Esophagus muscularis mucosa (tissue), 3 donors: ENCODE measurements at regions not wholly inside any gene's neighbourhood (a gene's known extent, or its start where the extent isn't known, plus 50 kb on each side); places are given as distances from the start of the nearest gene placed in this dataset.

Source experiments
- POLR2A ChIP-seq: fragments of 450-650 bp; IDR thresholded peaks from one replicate; pipeline ENCODE4 v1.6.1; 2017; ENCODE audit warnings: antibody characterized with exemption, moderate library complexity, mild to moderate bottlenecking, low read depth
- TF ChIP-seq, protein P1 (sequence below), 3 experiments: fragments of 200-600 bp in 2 of 3; fragments of 450-650 bp in 1 of 3; sonication (generic) in 2 of 3; IDR thresholded peaks; one replicate each; pipeline ENCODE4 v1.5.1; 2017 to 2019; ENCODE audit warnings: antibody characterized with exemption in 3 of 3, mild to moderate bottlenecking in 2 of 3, moderate library complexity in 1 of 3

DNA sequence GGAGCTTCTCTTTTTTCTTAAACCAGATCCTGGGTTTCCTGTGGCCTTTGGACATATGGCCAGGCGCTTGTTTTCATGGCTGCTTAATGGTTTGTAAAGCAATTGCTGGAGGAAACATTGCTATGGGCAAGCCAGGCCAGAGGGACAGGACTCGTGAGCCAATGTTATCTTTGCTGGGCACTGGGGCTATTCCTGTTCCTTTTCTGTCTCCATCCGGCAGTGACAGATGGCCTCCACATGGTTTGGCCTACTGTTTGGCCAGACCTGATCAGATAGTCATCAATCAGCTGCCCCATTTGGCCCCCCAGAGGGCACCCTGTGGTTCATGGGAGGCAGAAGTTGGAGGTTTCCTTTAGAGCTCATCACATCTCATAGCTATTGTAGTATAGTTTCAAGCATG lies 326.1 kb upstream of the ROPN1 start:
- TF ChIP-seq POLR2A: no peak
- TF ChIP-seq, protein P1, sequence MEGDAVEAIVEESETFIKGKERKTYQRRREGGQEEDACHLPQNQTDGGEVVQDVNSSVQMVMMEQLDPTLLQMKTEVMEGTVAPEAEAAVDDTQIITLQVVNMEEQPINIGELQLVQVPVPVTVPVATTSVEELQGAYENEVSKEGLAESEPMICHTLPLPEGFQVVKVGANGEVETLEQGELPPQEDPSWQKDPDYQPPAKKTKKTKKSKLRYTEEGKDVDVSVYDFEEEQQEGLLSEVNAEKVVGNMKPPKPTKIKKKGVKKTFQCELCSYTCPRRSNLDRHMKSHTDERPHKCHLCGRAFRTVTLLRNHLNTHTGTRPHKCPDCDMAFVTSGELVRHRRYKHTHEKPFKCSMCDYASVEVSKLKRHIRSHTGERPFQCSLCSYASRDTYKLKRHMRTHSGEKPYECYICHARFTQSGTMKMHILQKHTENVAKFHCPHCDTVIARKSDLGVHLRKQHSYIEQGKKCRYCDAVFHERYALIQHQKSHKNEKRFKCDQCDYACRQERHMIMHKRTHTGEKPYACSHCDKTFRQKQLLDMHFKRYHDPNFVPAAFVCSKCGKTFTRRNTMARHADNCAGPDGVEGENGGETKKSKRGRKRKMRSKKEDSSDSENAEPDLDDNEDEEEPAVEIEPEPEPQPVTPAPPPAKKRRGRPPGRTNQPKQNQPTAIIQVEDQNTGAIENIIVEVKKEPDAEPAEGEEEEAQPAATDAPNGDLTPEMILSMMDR (IDR thresholded peaks at IDR 0.05): no peak
